HEK293T (cell line): ENCODE measurements at regions not wholly inside any gene's neighbourhood (a gene's known extent, or its start where the extent isn't known, plus 50 kb on each side); places are given as distances from the start of the nearest gene placed in this dataset.

Source experiments
- CTCF ChIA-PET: fragments of 350-600 bp; formaldehyde crosslinking; extraction: SDS; loops from one replicate; lab custom pipeline; 2021; ENCODE audit warnings: antibody characterized with exemption, inconsistent platforms; lab: Yijun Ruan, JAX
- POLR2A ChIA-PET: fragments of 350-600 bp; formaldehyde crosslinking; extraction: SDS; loops from one replicate; lab custom pipeline; 2020; ENCODE audit warnings: antibody characterized with exemption, inconsistent platforms; lab: Yijun Ruan, JAX
- DNase-seq: peaks from one replicate; pipeline ENCODE4 v3.0.0; 2012; ENCODE audit warnings: mixed read lengths; ENCODE audit errors: extremely low spot score
- ARNT ChIP-seq: fragments of 450-650 bp; IDR thresholded peaks from 2 replicates; pipeline ENCODE4 v1.6.1; 2017; ENCODE audit warnings: mild to moderate bottlenecking
- BHLHE40 ChIP-seq: fragments of 450-650 bp; IDR thresholded peaks from 2 replicates; pipeline ENCODE4 v1.6.1; 2016; ENCODE audit warnings: mild to moderate bottlenecking, moderate library complexity, borderline replicate concordance
- CTBP1 ChIP-seq: fragments of 450-650 bp; IDR thresholded peaks from 2 replicates; pipeline ENCODE4 v1.6.1; 2016; ENCODE audit warnings: borderline replicate concordance
- ELF4 ChIP-seq: fragments of 450-650 bp; IDR thresholded peaks from 2 replicates; pipeline ENCODE4 v1.6.1; 2017; ENCODE audit warnings: antibody characterized with exemption
- FOXA1 ChIP-seq: fragments of 450-650 bp; IDR thresholded peaks from 2 replicates; pipeline ENCODE4 v1.6.1; 2016; ENCODE audit warnings: mild to moderate bottlenecking
- FOXK2 ChIP-seq: fragments of 450-650 bp; IDR thresholded peaks from 2 replicates; pipeline ENCODE4 v1.6.1; 2016; ENCODE audit warnings: mild to moderate bottlenecking
- FOXM1 ChIP-seq: fragments of 450-650 bp; IDR thresholded peaks from 2 replicates; pipeline ENCODE4 v1.6.1; 2017; ENCODE audit warnings: mild to moderate bottlenecking, borderline replicate concordance
- HDGF ChIP-seq: fragments of 450-650 bp; IDR thresholded peaks from 2 replicates; pipeline ENCODE4 v1.6.1; 2017; ENCODE audit warnings: antibody characterized with exemption, borderline replicate concordance
- L3MBTL2 ChIP-seq: fragments of 450-650 bp; conservative IDR thresholded peaks from 2 replicates; pipeline ENCODE4 v1.6.1; 2016; ENCODE audit warnings: mild to moderate bottlenecking
- LEF1 ChIP-seq: fragments of 450-650 bp; IDR thresholded peaks from 2 replicates; pipeline ENCODE4 v1.6.1; 2017; ENCODE audit warnings: mild to moderate bottlenecking, borderline replicate concordance
- NFRKB ChIP-seq: fragments of 450-650 bp; IDR thresholded peaks from 2 replicates; pipeline ENCODE4 v1.6.1; 2016; ENCODE audit warnings: mild to moderate bottlenecking, moderate library complexity
- SP1 ChIP-seq: fragments of 450-650 bp; IDR thresholded peaks from 2 replicates; pipeline ENCODE4 v1.6.1; 2017
- SUZ12 ChIP-seq: fragments of 450-650 bp; IDR thresholded peaks from 2 replicates; pipeline ENCODE4 v1.6.1; 2016; ENCODE audit warnings: mild to moderate bottlenecking
- TARDBP ChIP-seq: fragments of 450-650 bp; IDR thresholded peaks from 2 replicates; pipeline ENCODE4 v1.6.1; 2016
- ZNF384 ChIP-seq: fragments of 450-650 bp; IDR thresholded peaks from 2 replicates; pipeline ENCODE4 v1.6.1; 2016
- TF ChIP-seq, protein P1 (sequence below): fragments of 450-650 bp; IDR thresholded peaks from 2 replicates; pipeline ENCODE4 v1.6.1; 2016

DNA sequence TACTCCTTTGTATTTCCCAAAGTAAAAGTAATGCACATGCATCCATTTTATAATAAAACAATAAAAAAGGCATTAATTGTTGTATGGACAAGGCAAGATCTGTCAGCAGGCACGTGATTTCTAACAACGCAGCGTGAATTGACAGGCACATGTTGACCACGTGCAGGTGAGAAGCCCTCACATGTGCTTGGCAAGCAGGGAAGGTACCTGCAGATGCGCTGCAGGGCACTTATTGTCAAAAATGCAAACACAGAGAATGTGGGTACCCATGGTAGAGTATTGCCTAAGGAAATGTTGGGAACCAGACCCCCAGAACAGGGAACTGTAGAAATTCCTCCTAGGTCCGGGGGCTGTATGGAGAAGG lies 515.0 kb upstream of the HS6ST1 start:
- TF ChIP-seq TARDBP (no peak), FOXM1 (no peak), FOXA1 (no peak), CTBP1 (no peak), FOXK2 (no peak), ARNT (no peak), LEF1 (no peak), NFRKB (no peak)
- TF ChIP-seq, protein P1, sequence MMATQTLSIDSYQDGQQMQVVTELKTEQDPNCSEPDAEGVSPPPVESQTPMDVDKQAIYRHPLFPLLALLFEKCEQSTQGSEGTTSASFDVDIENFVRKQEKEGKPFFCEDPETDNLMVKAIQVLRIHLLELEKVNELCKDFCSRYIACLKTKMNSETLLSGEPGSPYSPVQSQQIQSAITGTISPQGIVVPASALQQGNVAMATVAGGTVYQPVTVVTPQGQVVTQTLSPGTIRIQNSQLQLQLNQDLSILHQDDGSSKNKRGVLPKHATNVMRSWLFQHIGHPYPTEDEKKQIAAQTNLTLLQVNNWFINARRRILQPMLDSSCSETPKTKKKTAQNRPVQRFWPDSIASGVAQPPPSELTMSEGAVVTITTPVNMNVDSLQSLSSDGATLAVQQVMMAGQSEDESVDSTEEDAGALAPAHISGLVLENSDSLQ, result no peak
- no peak for DNase-seq
- ChIA-PET CTCF (no interaction called here), POLR2A (no interaction called here)

DNA sequence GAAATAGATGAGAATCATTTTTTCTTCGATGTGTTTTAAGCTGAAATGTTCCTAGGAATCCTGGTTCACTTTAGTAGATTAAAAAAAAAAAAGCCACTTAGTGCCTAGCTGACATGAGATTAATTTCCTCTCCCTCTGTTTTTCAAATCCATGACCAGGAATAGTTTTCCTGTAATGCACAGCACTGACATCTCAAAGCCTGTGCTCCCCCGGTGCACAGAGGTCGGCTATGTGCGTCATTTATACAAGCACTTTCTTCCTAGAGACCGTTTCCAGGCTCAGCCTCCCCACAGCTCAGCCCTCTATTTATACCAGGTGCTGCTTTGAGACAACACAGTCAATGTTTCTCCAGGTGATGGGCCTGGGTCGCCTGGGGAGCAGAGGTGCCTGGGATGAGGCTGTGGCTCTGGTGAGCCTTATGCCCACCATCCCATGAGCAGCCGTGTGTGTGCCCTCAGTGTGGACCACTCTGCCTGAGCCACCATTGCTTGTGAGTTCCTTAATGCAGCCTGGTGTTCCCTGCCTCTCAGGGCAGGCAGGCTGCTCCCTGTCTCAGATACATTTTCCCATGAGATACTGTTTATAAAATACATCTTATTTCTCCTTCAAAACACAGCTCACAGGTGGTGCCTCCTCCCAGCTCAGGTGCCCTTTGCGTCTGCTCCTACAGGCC lies 515.7 kb upstream of the HS6ST1 start:
- DNase-seq, result no peak
- TF ChIP-seq SUZ12, result no peak
- ChIA-PET CTCF (no interaction called here), POLR2A (no interaction called here)

DNA sequence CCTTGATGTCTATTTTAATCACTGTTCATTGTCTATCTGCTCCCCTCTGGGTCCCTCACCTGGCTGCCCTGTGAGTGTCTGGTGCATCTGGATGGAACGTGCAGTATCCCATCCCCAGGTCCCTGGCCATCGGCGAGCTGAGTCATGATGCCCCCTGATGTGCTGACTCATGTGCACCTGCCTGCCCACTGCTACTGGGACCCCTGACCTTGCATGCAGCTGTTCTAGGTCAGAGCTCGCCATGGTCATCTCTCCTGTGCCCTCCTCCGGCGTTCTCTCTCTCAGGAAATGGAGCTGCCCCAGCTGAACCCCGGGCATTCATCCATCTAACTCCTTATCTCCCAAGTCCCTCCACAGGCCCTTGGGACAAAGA lies 516.2 kb upstream of the HS6ST1 start:
- DNase-seq, result no peak
- TF ChIP-seq CTBP1, result no peak
- no peak for TF ChIP-seq FOXA1
- no peak for TF ChIP-seq ELF4
- TF ChIP-seq L3MBTL2, result no peak
- TF ChIP-seq TARDBP, result no peak
- no peak for TF ChIP-seq SUZ12
- TF ChIP-seq NFRKB, result no peak
- TF ChIP-seq FOXM1, result no peak
- TF ChIP-seq FOXK2, result no peak
- no peak for TF ChIP-seq BHLHE40
- ChIA-PET POLR2A (no interaction called here), CTCF (no interaction called here)

DNA sequence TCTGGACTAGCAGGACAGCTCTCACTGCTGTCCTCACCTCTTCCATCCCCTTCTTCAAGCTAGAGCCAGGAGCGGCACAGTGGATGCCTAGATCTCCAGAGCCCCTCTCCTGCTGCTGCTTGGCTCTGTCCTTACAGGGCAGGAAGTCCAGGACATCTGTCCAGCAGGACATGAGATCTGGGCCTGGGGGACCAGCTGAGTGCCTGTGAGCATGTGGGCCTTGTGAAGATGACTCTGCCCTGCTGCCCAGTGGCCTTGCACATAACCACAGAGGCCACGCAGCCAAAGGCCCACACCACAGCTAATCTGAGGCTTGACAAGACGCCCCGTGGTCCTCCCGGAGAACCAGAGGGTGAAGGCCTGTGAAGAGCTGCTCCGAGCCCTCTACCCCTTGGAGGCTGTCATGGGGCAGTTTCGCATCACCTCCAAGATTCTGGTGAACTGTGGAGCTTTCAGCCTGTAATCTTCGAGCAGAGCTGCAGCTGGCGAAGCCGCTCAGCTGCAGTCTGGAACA lies 516.7 kb upstream of the HS6ST1 start:
- DNase-seq, result no peak
- POLR2A ChIA-PET, result no interaction called here
- no peak for TF ChIP-seq CTBP1
- TF ChIP-seq FOXA1, result no peak
- no peak for TF ChIP-seq ARNT
- no peak for TF ChIP-seq FOXM1
- no peak for TF ChIP-seq ELF4
- no peak for TF ChIP-seq SUZ12
- no peak for TF ChIP-seq L3MBTL2
- TF ChIP-seq BHLHE40, result no peak
- TF ChIP-seq SP1, result no peak
- TF ChIP-seq TARDBP, result no peak
- CTCF ChIA-PET, result no interaction called here

DNA sequence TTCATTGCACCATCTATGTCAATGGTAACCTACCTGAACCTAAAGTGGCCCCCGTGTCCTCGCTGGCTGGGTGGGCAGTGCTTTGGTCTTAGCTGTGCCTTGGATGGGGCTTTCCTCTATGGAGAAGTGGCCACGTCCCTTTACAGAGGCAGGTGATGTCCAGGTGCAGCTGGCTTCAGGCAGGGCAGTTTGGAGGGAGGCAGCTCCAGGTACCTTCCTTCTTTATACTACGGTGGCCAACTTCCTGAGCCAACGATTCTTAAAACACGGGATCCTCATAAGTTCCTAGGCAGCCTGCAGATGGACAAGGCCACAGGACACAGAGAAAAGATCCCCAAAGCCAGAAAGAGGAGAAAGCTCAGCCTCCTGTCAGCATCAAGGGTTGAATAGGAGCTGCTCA lies 517.3 kb upstream of the HS6ST1 start:
- TF ChIP-seq FOXK2, result no peak
- TF ChIP-seq ARNT, result no peak
- no peak for TF ChIP-seq NFRKB
- ChIA-PET POLR2A (no interaction called here), CTCF (no interaction called here)
- no peak for DNase-seq

DNA sequence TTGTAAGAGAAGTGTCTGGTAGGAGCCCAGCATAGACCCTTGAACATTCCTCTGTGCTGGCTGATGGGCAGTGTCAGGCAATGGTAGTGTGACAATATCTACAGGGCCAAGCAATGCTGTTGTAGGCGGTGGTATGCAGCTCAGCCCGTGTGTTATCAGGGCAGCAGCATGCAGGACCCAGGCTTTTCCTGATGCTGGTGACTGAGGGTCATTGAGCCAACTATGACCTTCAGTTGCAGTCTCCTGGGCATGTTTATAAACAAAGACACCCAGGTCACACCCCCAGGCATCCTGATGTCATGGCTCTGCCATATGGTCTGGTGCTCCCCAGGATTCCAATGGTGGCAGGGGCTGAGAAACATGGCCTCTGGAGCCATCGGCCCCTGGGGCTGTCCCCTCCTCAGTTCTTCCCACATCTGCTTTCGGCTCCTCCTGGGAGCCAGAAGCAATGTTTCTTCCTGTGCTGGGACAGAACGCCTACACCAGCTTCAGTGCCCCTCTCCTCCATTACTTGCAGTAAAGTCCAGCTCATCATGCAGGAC lies 518.0 kb upstream of the HS6ST1 start:
- DNase-seq, result no peak
- ChIA-PET CTCF (no interaction called here), POLR2A (no interaction called here)
- TF ChIP-seq BHLHE40 (no peak), NFRKB (no peak), LEF1 (no peak), TARDBP (no peak), ARNT (no peak), ELF4 (no peak), HDGF (no peak), CTBP1 (no peak), FOXK2 (no peak)

DNA sequence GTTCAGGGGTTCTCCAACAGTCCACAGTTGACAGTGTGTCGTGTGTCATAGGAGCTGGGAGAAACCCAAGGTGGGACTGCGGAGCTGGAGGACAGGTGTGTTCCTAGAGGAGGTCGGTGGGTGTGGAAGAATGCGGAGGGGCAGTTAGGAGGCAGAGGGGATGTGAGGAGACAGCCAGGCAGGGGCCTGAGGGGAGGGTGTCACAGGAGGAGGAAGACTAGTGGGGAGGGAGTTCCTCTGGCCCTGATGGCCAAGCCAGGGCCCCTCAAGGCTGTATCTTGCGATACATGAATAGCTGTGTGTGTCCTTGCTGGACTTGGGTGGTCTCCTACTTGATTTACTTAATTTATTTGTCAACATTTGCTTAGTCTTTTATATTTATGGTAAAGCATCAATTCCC lies 519.6 kb upstream of the HS6ST1 start:
- no peak for DNase-seq
- CTCF ChIA-PET, result no interaction called here
- POLR2A ChIA-PET, result no interaction called here
- TF ChIP-seq NFRKB (no peak), L3MBTL2 (no peak), ZNF384 (no peak), LEF1 (no peak), ELF4 (no peak), FOXM1 (no peak), SP1 (no peak), FOXK2 (no peak), CTBP1 (no peak), BHLHE40 (no peak), SUZ12 (no peak), HDGF (no peak), ARNT (no peak), TARDBP (no peak), FOXA1 (no peak)
- TF ChIP-seq, protein P1, result no peak
